H9 (cell line): ENCODE measurements at regions not wholly inside any gene's neighbourhood (a gene's known extent, or its start where the extent isn't known, plus 50 kb on each side); places are given as distances from the start of the nearest gene placed in this dataset.

Experiments
- DNase-seq: peaks from one replicate; pipeline ENCODE4 v3.0.0-alpha.2; 2017
- H2AFZ ChIP-seq: one replicate; pipeline ENCODE4 v1.6.1; 2013; ENCODE audit warnings: mild to moderate bottlenecking, low read length, control low read depth, moderate library complexity
- H2AK5ac ChIP-seq: 2 replicates; pipeline ENCODE4 v1.6.1; 2013; ENCODE audit warnings: low read length, control low read depth, mixed read lengths; ENCODE audit not compliant: insufficient read length
- H2BK120ac ChIP-seq: one replicate; pipeline ENCODE4 v1.6.1; 2013; ENCODE audit warnings: low read depth, mild to moderate bottlenecking, low read length, control low read depth, inconsistent platforms; ENCODE audit not compliant: poor library complexity, severe bottlenecking
- H2BK12ac ChIP-seq: 2 replicates; pipeline ENCODE4 v1.6.1; 2013; ENCODE audit warnings: low read length, control low read depth, mixed read lengths, low read depth; ENCODE audit not compliant: insufficient read length
- H2BK15ac ChIP-seq: 2 replicates; pipeline ENCODE4 v1.6.1; 2013; ENCODE audit warnings: low read depth, low read length, control low read depth
- H2BK20ac ChIP-seq: one replicate; pipeline ENCODE4 v1.6.1; 2013; ENCODE audit warnings: low read depth, mild to moderate bottlenecking, low read length, control low read depth, inconsistent platforms; ENCODE audit not compliant: poor library complexity, severe bottlenecking
- H2BK5ac ChIP-seq: 2 replicates; pipeline ENCODE4 v1.6.1; 2013; ENCODE audit warnings: low read length, control low read depth, mixed read lengths; ENCODE audit not compliant: insufficient read length
- H3K14ac ChIP-seq: 2 replicates; pipeline ENCODE4 v1.6.1; 2013; ENCODE audit warnings: low read length, control low read depth; ENCODE audit not compliant: insufficient read depth
- H3K18ac ChIP-seq: 2 replicates; pipeline ENCODE4 v1.6.1; 2013; ENCODE audit warnings: low read depth, mild to moderate bottlenecking, mixed read lengths, low read length, control low read depth; ENCODE audit not compliant: insufficient read length
- H3K23ac ChIP-seq: 2 replicates; pipeline ENCODE4 v1.6.1; 2013; ENCODE audit warnings: low read length, control low read depth, mixed read lengths, low read depth; ENCODE audit not compliant: insufficient read length
- H3K23me2 ChIP-seq: 2 replicates; pipeline ENCODE4 v1.6.1; 2013; ENCODE audit warnings: low read depth, mild to moderate bottlenecking, mixed read lengths, low read length, control low read depth; ENCODE audit not compliant: insufficient read length, poor library complexity, severe bottlenecking
- H3K27ac ChIP-seq: 2 replicates; pipeline ENCODE4 v1.5.1; 2013; ENCODE audit warnings: low read length, control low read depth, mixed read lengths, low read depth; ENCODE audit not compliant: insufficient read length
- H3K27me3 ChIP-seq: 2 replicates; pipeline ENCODE4 v1.6.1; 2013; ENCODE audit warnings: low read length, control low read depth, inconsistent platforms; ENCODE audit not compliant: insufficient read depth
- H3K4ac ChIP-seq: 2 replicates; pipeline ENCODE4 v1.6.1; 2013; ENCODE audit warnings: low read depth, mild to moderate bottlenecking, control low read depth, inconsistent platforms, low read length, moderate library complexity
- H3K4me1 ChIP-seq: 2 replicates; pipeline ENCODE4 v1.6.1; 2013; ENCODE audit warnings: low read length, control low read depth, inconsistent platforms; ENCODE audit not compliant: insufficient read depth
- H3K4me2 ChIP-seq: 2 replicates; pipeline ENCODE4 v1.6.1; 2013; ENCODE audit warnings: low read length, control low read depth, mixed read lengths; ENCODE audit not compliant: insufficient read length, insufficient read depth
- H3K56ac ChIP-seq: 2 replicates; pipeline ENCODE4 v1.6.1; 2013; ENCODE audit warnings: low read depth, mild to moderate bottlenecking, mixed read lengths, low read length, control low read depth; ENCODE audit not compliant: insufficient read length
- H3K79me1 ChIP-seq: 2 replicates; pipeline ENCODE4 v1.6.1; 2013; ENCODE audit warnings: low read depth, mild to moderate bottlenecking, moderate library complexity, low read length, control low read depth, inconsistent platforms; ENCODE audit not compliant: insufficient read depth, poor library complexity, severe bottlenecking
- H3K79me2 ChIP-seq: 2 replicates; pipeline ENCODE4 v1.6.1; 2013; ENCODE audit warnings: low read length, control low read depth, inconsistent platforms; ENCODE audit not compliant: insufficient read depth
- H3K9ac ChIP-seq: 2 replicates; pipeline ENCODE4 v1.6.1; 2013; ENCODE audit warnings: low read length, control low read depth, mixed read lengths; ENCODE audit not compliant: insufficient read length; ENCODE audit errors: extremely low read depth
- H3K9me3 ChIP-seq: one replicate; pipeline ENCODE4 v1.6.1; 2013; ENCODE audit warnings: low read depth, low read length, inconsistent platforms; ENCODE audit not compliant: control insufficient read depth
- H3T11ph ChIP-seq: one replicate; pipeline ENCODE4 v1.6.1; 2013; ENCODE audit warnings: mild to moderate bottlenecking, low read length, control low read depth, inconsistent platforms
- H4K20me1 ChIP-seq: one replicate; pipeline ENCODE4 v1.6.1; 2013; ENCODE audit not compliant: control insufficient read depth, insufficient read length, insufficient read depth
- H4K5ac ChIP-seq: 2 replicates; pipeline ENCODE4 v1.6.1; 2013; ENCODE audit warnings: low read depth, mild to moderate bottlenecking, mixed read lengths, low read length, control low read depth; ENCODE audit not compliant: insufficient read length
- H4K8ac ChIP-seq: replicated peaks from 2 replicates; pipeline ENCODE4 v1.6.1; 2013; ENCODE audit warnings: low read length, control low read depth, mixed read lengths, low read depth; ENCODE audit not compliant: insufficient read length
- H4K91ac ChIP-seq: 2 replicates; pipeline ENCODE4 v1.6.1; 2013; ENCODE audit warnings: low read depth, mild to moderate bottlenecking, moderate library complexity, mixed read lengths, low read length, control low read depth; ENCODE audit not compliant: insufficient read length
- H3K27ac Mint-ChIP-seq, 3 experiments: 2 replicates in 2 of 3; 3 replicates in 1 of 3; pipeline ENCODE4 v1.8.0; 2020 to 2021; ENCODE audit warnings: mixed read lengths in 3 of 3, mild to moderate bottlenecking in 1 of 3, moderate library complexity in 1 of 3
- H3K27me3 Mint-ChIP-seq: 2 replicates; pipeline ENCODE4 v1.8.0; 2021; ENCODE audit warnings: low read depth, mild to moderate bottlenecking, moderate library complexity, mixed read lengths
- H3K36me3 Mint-ChIP-seq, 3 experiments: 2 replicates in 2 of 3; 3 replicates in 1 of 3; pipeline ENCODE4 v1.8.0; 2020 to 2021; ENCODE audit warnings: low read depth in 3 of 3, mixed read lengths in 3 of 3; ENCODE audit not compliant: insufficient read depth in 1 of 3
- H3K4me1 Mint-ChIP-seq, 2 experiments: 2 replicates each; pipeline ENCODE4 v1.8.0; 2020; ENCODE audit warnings: mixed read lengths in 2 of 2
- H3K4me3 Mint-ChIP-seq, 2 experiments: 2 replicates in 1 of 2; 3 replicates in 1 of 2; pipeline ENCODE4 v1.8.0; 2020 to 2021; ENCODE audit warnings: mild to moderate bottlenecking in 2 of 2, mixed read lengths in 2 of 2, moderate library complexity in 1 of 2
- H3K9me3 Mint-ChIP-seq, 2 experiments: 2 replicates in 1 of 2; 3 replicates in 1 of 2; pipeline ENCODE4 v1.8.0; 2020; ENCODE audit warnings: mild to moderate bottlenecking in 2 of 2, mixed read lengths in 2 of 2, moderate library complexity in 1 of 2
- CTCF ChIP-seq: fragments of 200-600 bp; sonication (generic); conservative IDR thresholded peaks from 3 replicates; pipeline ENCODE4 v1.8.0; 2021; ENCODE audit warnings: antibody characterized with exemption, mild to moderate bottlenecking
- WGBS: extraction: QIAGEN DNeasy Blood & Tissue Kit; methylation state at CpG from one replicate; pipeline ENCODE4 v1.1.7; 2013; ENCODE audit warnings: missing lambda C conversion rate, low lambda C conversion rate, mixed read lengths; ENCODE audit not compliant: insufficient read length; ENCODE audit errors: extremely low coverage; 5-methylcytosine and 5-hydroxymethylcytosine counted together

- Histone ChIP-seq H2BK120ac (no peak overlapping the region), H2BK5ac (no peak overlapping the region), H2BK20ac (no peak overlapping the region), H3K9ac (no peak overlapping the region), H3K56ac (no peak overlapping the region), H3K4me2 (no peak overlapping the region), H3K23me2 (no peaks in the 10 kb centered on the region), H4K5ac (no peak overlapping the region), H4K20me1 (no peaks in the 10 kb centered on the region), H2BK15ac (no peak overlapping the region), H4K8ac (no peak overlapping the region), H4K91ac (no peak overlapping the region), H2AK5ac (no peak overlapping the region), H3K4ac (no peak overlapping the region), H2AFZ (no peak overlapping the region), H3K79me2 (no peaks in the 10 kb centered on the region), H3K27ac (no peak overlapping the region), H3K9me3 (no peaks in the 10 kb centered on the region), H3K79me1 (no peaks in the 10 kb centered on the region), H3K18ac (no peak overlapping the region), H3K23ac (no peak overlapping the region), H3K27me3 (no peaks in the 10 kb centered on the region), H3K14ac (no peak overlapping the region; the same call in 1 of the 2 replicates), H3T11ph (no peak overlapping the region), H3K4me1 (no peaks in the 10 kb centered on the region), H2BK12ac (no peak overlapping the region)
- H3K4me1 Mint-ChIP-seq, result peaks cover 2 to 7% of the 10 kb centered on the region in 2 experiments
- H3K9me3 Mint-ChIP-seq, result peaks cover 0 to 3% of the 10 kb centered on the region in 2 experiments; a peak in 2 of 5 replicates
- H3K27me3 Mint-ChIP-seq, result no peaks in the 10 kb centered on the region; the same call in none of the 2 replicates
- no peaks in the 10 kb centered on the region for H3K36me3 Mint-ChIP-seq
- WGBS, result no CpG with 5 or more reads among the region's 33 CpGs
- no peak overlapping the region for H3K4me3 Mint-ChIP-seq
- H3K27ac Mint-ChIP-seq, result no peak overlapping the region; a peak in 1 of 7 replicates
- no peak for DNase-seq
- no peak for TF ChIP-seq CTCF
These were observed 1215.3 kb downstream of the BRD1 start for GRCh38 chr22:48612077-48612995.
